ENCODE measurements at regions not wholly inside any gene's neighbourhood (a gene's known extent, or its start where the extent isn't known, plus 50 kb on each side); places are given as distances from the start of the nearest gene placed in this dataset.

DNA sequence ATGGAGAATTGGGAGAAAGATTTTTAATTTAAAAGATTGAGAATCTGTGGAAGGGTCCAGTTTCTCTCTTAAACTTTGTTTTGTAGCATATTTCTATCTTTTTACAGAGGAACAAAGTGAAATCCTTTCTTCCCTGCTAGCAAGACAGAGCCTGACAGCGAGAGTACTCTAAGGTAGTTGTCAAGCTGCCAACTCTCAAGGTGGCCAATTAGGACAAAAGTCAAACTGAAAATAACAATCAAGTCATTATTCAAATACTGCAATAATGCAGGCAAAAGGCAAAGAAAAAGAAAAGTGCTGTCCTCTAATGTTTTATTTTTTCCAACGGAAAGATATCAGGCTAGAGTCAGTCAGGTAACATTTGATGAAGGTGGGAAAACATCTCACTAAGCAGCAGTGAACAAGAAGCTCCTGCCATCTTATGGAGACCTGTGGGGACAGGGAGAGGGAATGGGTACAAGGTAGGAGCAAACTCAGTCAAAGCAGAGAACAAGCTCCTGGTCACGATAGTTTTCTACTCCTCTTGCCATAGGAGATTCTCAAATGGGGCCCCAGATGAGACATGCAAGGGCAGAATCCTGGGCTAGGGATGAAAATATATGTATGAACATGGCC lies 801.9 kb upstream of the SLITRK1 start:
- TF ChIP-seq, protein P1, sequence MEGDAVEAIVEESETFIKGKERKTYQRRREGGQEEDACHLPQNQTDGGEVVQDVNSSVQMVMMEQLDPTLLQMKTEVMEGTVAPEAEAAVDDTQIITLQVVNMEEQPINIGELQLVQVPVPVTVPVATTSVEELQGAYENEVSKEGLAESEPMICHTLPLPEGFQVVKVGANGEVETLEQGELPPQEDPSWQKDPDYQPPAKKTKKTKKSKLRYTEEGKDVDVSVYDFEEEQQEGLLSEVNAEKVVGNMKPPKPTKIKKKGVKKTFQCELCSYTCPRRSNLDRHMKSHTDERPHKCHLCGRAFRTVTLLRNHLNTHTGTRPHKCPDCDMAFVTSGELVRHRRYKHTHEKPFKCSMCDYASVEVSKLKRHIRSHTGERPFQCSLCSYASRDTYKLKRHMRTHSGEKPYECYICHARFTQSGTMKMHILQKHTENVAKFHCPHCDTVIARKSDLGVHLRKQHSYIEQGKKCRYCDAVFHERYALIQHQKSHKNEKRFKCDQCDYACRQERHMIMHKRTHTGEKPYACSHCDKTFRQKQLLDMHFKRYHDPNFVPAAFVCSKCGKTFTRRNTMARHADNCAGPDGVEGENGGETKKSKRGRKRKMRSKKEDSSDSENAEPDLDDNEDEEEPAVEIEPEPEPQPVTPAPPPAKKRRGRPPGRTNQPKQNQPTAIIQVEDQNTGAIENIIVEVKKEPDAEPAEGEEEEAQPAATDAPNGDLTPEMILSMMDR (IDR thresholded peaks at IDR 0.05; ENCODE audit: poor library complexity), result no peak
- no peak for TF ChIP-seq EZH2phosphoT487 (IDR thresholded peaks at IDR 0.05; ENCODE audit: low read depth, severe bottlenecking, unreplicated experiment)
- H3K9me2 ChIP-seq (replicated peaks; ENCODE audit: insufficient read depth), result no peaks in the 10 kb centered on the region
- H3K79me2 ChIP-seq, result no peaks in the 10 kb centered on the region
- 77% methylated on average over 3 of the region's 3 CpGs for WGBS (ENCODE audit: low lambda C conversion rate, missing lambda C conversion rate)
- no peaks in the 10 kb centered on the region for H3K36me3 ChIP-seq (replicated peaks; ENCODE audit: insufficient read depth, low read depth)
- no peak for DNase-seq (ENCODE audit: low spot score)
- no peaks in the 10 kb centered on the region for H3K27me3 ChIP-seq
- no peak overlapping the region for H3K4me3 ChIP-seq
- no peak overlapping the region for H3K27ac ChIP-seq
- no peak overlapping the region for H2AFZ ChIP-seq
- H3K4me1 ChIP-seq (ENCODE audit: insufficient read depth), result no peaks in the 10 kb centered on the region
- H3K9me3 ChIP-seq (ENCODE audit: low read depth), result no peaks in the 10 kb centered on the region
- no peak overlapping the region for H3K4me2 ChIP-seq
- no peaks in the 10 kb centered on the region for H4K20me1 ChIP-seq (ENCODE audit: insufficient read depth, poor library complexity, severe bottlenecking)

DNA sequence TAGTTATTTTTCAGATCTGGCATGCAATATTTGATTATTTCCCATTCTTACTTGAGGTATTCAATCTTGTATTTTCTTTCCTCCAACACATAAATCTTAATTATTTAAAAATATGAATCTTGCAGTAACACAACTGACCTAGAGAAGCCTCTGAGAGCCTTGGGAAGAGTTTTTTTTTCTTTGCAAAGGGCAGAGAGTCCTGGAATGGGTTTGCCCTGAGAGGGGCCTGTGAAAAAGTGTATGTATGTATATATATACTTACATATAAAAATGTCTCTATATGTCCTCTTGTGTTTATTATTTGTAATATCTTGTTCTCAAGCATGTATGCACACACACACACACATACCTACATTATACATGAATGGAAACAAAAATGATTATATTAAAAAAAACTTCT lies 801.2 kb upstream of the SLITRK1 start:
- Histone ChIP-seq H4K20me1 (ENCODE audit: insufficient read depth, poor library complexity, severe bottlenecking) (no peaks in the 10 kb centered on the region), H3K27me3 (no peaks in the 10 kb centered on the region), H3K9me2 (replicated peaks; ENCODE audit: insufficient read depth) (no peaks in the 10 kb centered on the region), H3K4me2 (no peak overlapping the region), H3K27ac (no peak overlapping the region), H3K9me3 (ENCODE audit: low read depth) (no peaks in the 10 kb centered on the region), H3K36me3 (replicated peaks; ENCODE audit: insufficient read depth, low read depth) (no peaks in the 10 kb centered on the region), H3K4me1 (ENCODE audit: insufficient read depth) (no peaks in the 10 kb centered on the region), H2AFZ (no peak overlapping the region), H3K79me2 (no peaks in the 10 kb centered on the region), H3K4me3 (no peak overlapping the region)
- TF ChIP-seq EZH2 (IDR thresholded peaks at IDR 0.05; ENCODE audit: borderline replicate concordance) (no peak), EZH2phosphoT487 (IDR thresholded peaks at IDR 0.05; ENCODE audit: low read depth, severe bottlenecking, unreplicated experiment) (no peak)
- TF ChIP-seq, protein P1 (IDR thresholded peaks at IDR 0.05; ENCODE audit: poor library complexity), result no peak
- no peak for DNase-seq (ENCODE audit: low spot score)

GRCh38 chr13:84677836-84678235 lies 795.6 kb upstream of the SLITRK1 start:
- no peak for TF ChIP-seq EZH2 (IDR thresholded peaks at IDR 0.05; ENCODE audit: borderline replicate concordance)
- TF ChIP-seq, protein P1 (IDR thresholded peaks at IDR 0.05; ENCODE audit: poor library complexity), result no peak
- no peak for TF ChIP-seq EZH2phosphoT487 (IDR thresholded peaks at IDR 0.05; ENCODE audit: low read depth, severe bottlenecking, unreplicated experiment)
- no peaks in the 10 kb centered on the region for H4K20me1 ChIP-seq (ENCODE audit: insufficient read depth, poor library complexity, severe bottlenecking)

DNA sequence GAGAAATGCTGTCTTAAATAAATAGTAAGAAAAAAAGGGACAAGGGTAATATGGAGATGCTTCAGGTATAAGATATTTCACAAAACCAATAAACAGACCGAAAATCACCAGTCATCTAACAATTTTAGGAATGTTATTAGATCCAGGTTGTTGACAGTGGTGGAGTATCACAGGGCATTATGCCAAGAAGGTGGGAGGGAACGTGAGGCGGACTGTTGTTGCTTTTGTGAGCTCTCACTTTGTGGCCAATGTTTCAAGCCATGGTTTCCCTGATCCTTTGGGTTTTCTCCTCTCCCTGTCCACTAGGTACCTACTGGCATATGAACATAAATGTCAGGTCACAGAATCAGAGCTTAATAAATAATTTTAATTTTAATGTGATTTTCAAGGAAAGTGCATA lies 790.3 kb upstream of the SLITRK1 start:
- 75% methylated on average over 3 of the region's 3 CpGs for WGBS (ENCODE audit: low lambda C conversion rate, missing lambda C conversion rate)
- Histone ChIP-seq H3K27ac (no peak overlapping the region), H3K9me2 (replicated peaks; ENCODE audit: insufficient read depth) (no peaks in the 10 kb centered on the region), H4K20me1 (ENCODE audit: insufficient read depth, poor library complexity, severe bottlenecking) (no peaks in the 10 kb centered on the region), H3K36me3 (replicated peaks; ENCODE audit: insufficient read depth, low read depth) (no peaks in the 10 kb centered on the region), H2AFZ (no peak overlapping the region), H3K27me3 (no peaks in the 10 kb centered on the region), H3K79me2 (no peaks in the 10 kb centered on the region), H3K4me1 (ENCODE audit: insufficient read depth) (no peaks in the 10 kb centered on the region), H3K4me2 (no peak overlapping the region), H3K9me3 (ENCODE audit: low read depth) (no peaks in the 10 kb centered on the region), H3K4me3 (no peak overlapping the region)
- no peak for DNase-seq (ENCODE audit: low spot score)
- TF ChIP-seq EZH2phosphoT487 (IDR thresholded peaks at IDR 0.05; ENCODE audit: low read depth, severe bottlenecking, unreplicated experiment), result no peak
- TF ChIP-seq, protein P1 (IDR thresholded peaks at IDR 0.05; ENCODE audit: poor library complexity), result no peak
- TF ChIP-seq EZH2 (IDR thresholded peaks at IDR 0.05; ENCODE audit: borderline replicate concordance), result no peak

More at GRCh38 chr13:84677836-84678235, 795.6 kb upstream of the SLITRK1 start:
- H2AFZ ChIP-seq, result no peak overlapping the region
- H3K9me3 ChIP-seq (ENCODE audit: low read depth), result no peaks in the 10 kb centered on the region
- DNase-seq (ENCODE audit: low spot score), result no peak
- H3K27ac ChIP-seq, result no peak overlapping the region
- H3K9me2 ChIP-seq (replicated peaks; ENCODE audit: insufficient read depth), result no peaks in the 10 kb centered on the region
- H3K4me3 ChIP-seq, result no peak overlapping the region
- no peaks in the 10 kb centered on the region for H3K27me3 ChIP-seq
- H3K4me1 ChIP-seq (ENCODE audit: insufficient read depth), result no peaks in the 10 kb centered on the region
- H3K4me2 ChIP-seq, result no peak overlapping the region
- no peaks in the 10 kb centered on the region for H3K36me3 ChIP-seq (replicated peaks; ENCODE audit: insufficient read depth, low read depth)
- 94% methylated on average over 2 of the region's 2 CpGs for WGBS (ENCODE audit: low lambda C conversion rate, missing lambda C conversion rate)
- H3K79me2 ChIP-seq, result no peaks in the 10 kb centered on the region
